Activated naive CD8-positive, alpha-beta T cell treated with anti-CD3 and anti-CD28 coated beads, Interleukin-2, amount 10 ng/mL, durations not matched to agents 7 days and 5 days (primary cell): ENCODE measurements at regions not wholly inside any gene's neighbourhood (a gene's known extent, or its start where the extent isn't known, plus 50 kb on each side); places are given as distances from the start of the nearest gene placed in this dataset.

ENCODE experiments used
- ATAC-seq: fragments of 150-1000 bp; cut with Tn5 transposase; one replicate; pipeline ENCODE4 v1.10.0; 2021; ENCODE audit warnings: low read depth, moderate library complexity
- POLR2A ChIA-PET: fragments of 350-600 bp; sonication (Branson Sonifier 250); formaldehyde crosslinking; loops from one replicate; lab custom pipeline; 2021; ENCODE audit warnings: antibody characterized with exemption; lab: Charles Lee
- DNase-seq: peaks from one replicate; pipeline ENCODE4 v3.0.0; 2021
- H3K27ac Mint-ChIP-seq: one replicate; pipeline ENCODE4 v1.8.0; 2022; ENCODE audit warnings: mild to moderate bottlenecking, mixed read lengths
- H3K27me3 Mint-ChIP-seq: one replicate; pipeline ENCODE4 v1.8.0; 2022; ENCODE audit warnings: mild to moderate bottlenecking, moderate library complexity, mixed read lengths
- H3K36me3 Mint-ChIP-seq: one replicate; pipeline ENCODE4 v1.8.0; 2021; ENCODE audit warnings: mild to moderate bottlenecking, mixed read lengths
- H3K4me1 Mint-ChIP-seq: one replicate; pipeline ENCODE4 v1.8.0; 2021; ENCODE audit warnings: mixed read lengths
- H3K4me3 Mint-ChIP-seq: one replicate; pipeline ENCODE4 v1.8.0; 2022; ENCODE audit warnings: mild to moderate bottlenecking, moderate library complexity, mixed read lengths
- H3K9me3 Mint-ChIP-seq: one replicate; pipeline ENCODE4 v1.8.0; 2021; ENCODE audit warnings: mixed read lengths

- Mint-ChIP-seq H3K4me1 (no peaks in the 10 kb centered on the region), H3K27ac (no peak overlapping the region), H3K9me3 (peaks cover 17% of the 10 kb centered on the region), H3K4me3 (no peak overlapping the region), H3K36me3 (no peaks in the 10 kb centered on the region), H3K27me3 (peaks cover 2% of the 10 kb centered on the region)
- no peak for ATAC-seq
- POLR2A ChIA-PET, result no interaction called here
- DNase-seq, result no peak
Observed at GRCh38 chr3:160143482-160143881, 81.7 kb upstream of the C3orf80 start.

- POLR2A ChIA-PET, result no interaction called here
- H3K4me1 Mint-ChIP-seq, result no peaks in the 10 kb centered on the region
Observed at GRCh38 chr3:160150066-160150465, 75.2 kb upstream of the C3orf80 start.

GRCh38 chr3:160150525-160150924 lies 74.7 kb upstream of the C3orf80 start:
- no peaks in the 10 kb centered on the region for H3K36me3 Mint-ChIP-seq
- H3K9me3 Mint-ChIP-seq, result peaks cover 4% of the 10 kb centered on the region
- POLR2A ChIA-PET, result no interaction called here
- H3K27me3 Mint-ChIP-seq, result peaks cover 3% of the 10 kb centered on the region
- DNase-seq (no peak), ATAC-seq (no peak)
- H3K4me3 Mint-ChIP-seq, result no peak overlapping the region
- H3K4me1 Mint-ChIP-seq, result no peaks in the 10 kb centered on the region
- H3K27ac Mint-ChIP-seq, result no peak overlapping the region

More at GRCh38 chr3:160150066-160150465, 75.2 kb upstream of the C3orf80 start:
- DNase-seq (no peak), ATAC-seq (no peak)
- Mint-ChIP-seq H3K36me3 (no peaks in the 10 kb centered on the region), H3K27ac (no peak overlapping the region), H3K27me3 (peaks cover 3% of the 10 kb centered on the region), H3K4me3 (no peak overlapping the region), H3K9me3 (peaks cover 4% of the 10 kb centered on the region)

GRCh38 chr3:160152638-160153037 lies 72.6 kb upstream of the C3orf80 start:
- peaks cover 3% of the 10 kb centered on the region for H3K27me3 Mint-ChIP-seq
- no peak overlapping the region for H3K27ac Mint-ChIP-seq
- peaks cover 1% of the 10 kb centered on the region for H3K9me3 Mint-ChIP-seq
- POLR2A ChIA-PET, result no interaction called here
- DNase-seq, result no peak
- no peaks in the 10 kb centered on the region for H3K36me3 Mint-ChIP-seq
- no peak for ATAC-seq
- no peak overlapping the region for H3K4me3 Mint-ChIP-seq
- no peaks in the 10 kb centered on the region for H3K4me1 Mint-ChIP-seq

GRCh38 chr3:160154033-160154432 lies 71.2 kb upstream of the C3orf80 start:
- H3K27me3 Mint-ChIP-seq, result peaks cover 3% of the 10 kb centered on the region
- DNase-seq, result no peak
- H3K9me3 Mint-ChIP-seq, result no peaks in the 10 kb centered on the region
- POLR2A ChIA-PET, result no interaction called here
- no peaks in the 10 kb centered on the region for H3K4me1 Mint-ChIP-seq
- no peak overlapping the region for H3K4me3 Mint-ChIP-seq
- no peak for ATAC-seq
- H3K36me3 Mint-ChIP-seq, result no peaks in the 10 kb centered on the region
- no peak overlapping the region for H3K27ac Mint-ChIP-seq

GRCh38 chr3:160154596-160154995 lies 70.6 kb upstream of the C3orf80 start:
- no peaks in the 10 kb centered on the region for H3K36me3 Mint-ChIP-seq
- H3K27me3 Mint-ChIP-seq, result peaks cover 4% of the 10 kb centered on the region
- no peak for DNase-seq
- POLR2A ChIA-PET, result no interaction called here
- H3K4me3 Mint-ChIP-seq, result no peak overlapping the region
- no peaks in the 10 kb centered on the region for H3K4me1 Mint-ChIP-seq
- no peak for ATAC-seq
- no peaks in the 10 kb centered on the region for H3K9me3 Mint-ChIP-seq
- no peak overlapping the region for H3K27ac Mint-ChIP-seq

GRCh38 chr3:160157321-160157720 lies 67.9 kb upstream of the C3orf80 start:
- Mint-ChIP-seq H3K4me3 (no peak overlapping the region), H3K27ac (no peak overlapping the region), H3K9me3 (no peaks in the 10 kb centered on the region), H3K27me3 (peaks cover 4% of the 10 kb centered on the region), H3K4me1 (no peaks in the 10 kb centered on the region), H3K36me3 (no peaks in the 10 kb centered on the region)
- ATAC-seq, result no peak
- POLR2A ChIA-PET, result no interaction called here
- no peak for DNase-seq

GRCh38 chr3:160159341-160159740 lies 65.9 kb upstream of the C3orf80 start:
- no peaks in the 10 kb centered on the region for H3K9me3 Mint-ChIP-seq
- H3K27me3 Mint-ChIP-seq, result peaks cover 8% of the 10 kb centered on the region
- no peak overlapping the region for H3K27ac Mint-ChIP-seq
- H3K4me1 Mint-ChIP-seq, result no peaks in the 10 kb centered on the region
- DNase-seq, result no peak
- POLR2A ChIA-PET, result no interaction called here
- ATAC-seq, result no peak
- H3K4me3 Mint-ChIP-seq, result no peak overlapping the region
- H3K36me3 Mint-ChIP-seq, result no peaks in the 10 kb centered on the region

- POLR2A ChIA-PET, result no interaction called here
Observed at GRCh38 chr3:160159806-160160205, 65.4 kb upstream of the C3orf80 start.

GRCh38 chr3:160161921-160162320 lies 63.3 kb upstream of the C3orf80 start:
- H3K27ac Mint-ChIP-seq, result no peak overlapping the region

More at GRCh38 chr3:160159806-160160205, 65.4 kb upstream of the C3orf80 start:
- Mint-ChIP-seq H3K4me3 (no peak overlapping the region), H3K4me1 (no peaks in the 10 kb centered on the region), H3K9me3 (no peaks in the 10 kb centered on the region), H3K27me3 (peaks cover 8% of the 10 kb centered on the region), H3K36me3 (no peaks in the 10 kb centered on the region), H3K27ac (no peak overlapping the region)
- no peak for DNase-seq
- ATAC-seq, result no peak

GRCh38 chr3:160162440-160162839 lies 62.8 kb upstream of the C3orf80 start:
- POLR2A ChIA-PET, result no interaction called here
- DNase-seq (no peak), ATAC-seq (no peak)
- Mint-ChIP-seq H3K36me3 (no peaks in the 10 kb centered on the region), H3K9me3 (no peaks in the 10 kb centered on the region), H3K27me3 (peaks cover 12% of the 10 kb centered on the region), H3K27ac (no peak overlapping the region), H3K4me3 (no peak overlapping the region), H3K4me1 (no peaks in the 10 kb centered on the region)

More at GRCh38 chr3:160161921-160162320, 63.3 kb upstream of the C3orf80 start:
- Mint-ChIP-seq H3K27me3 (peaks cover 12% of the 10 kb centered on the region), H3K4me3 (no peak overlapping the region), H3K36me3 (no peaks in the 10 kb centered on the region), H3K4me1 (no peaks in the 10 kb centered on the region), H3K9me3 (no peaks in the 10 kb centered on the region)
- DNase-seq (no peak), ATAC-seq (no peak)
- POLR2A ChIA-PET, result no interaction called here

GRCh38 chr3:160163229-160163878 lies 61.9 kb upstream of the C3orf80 start:
- H3K9me3 Mint-ChIP-seq, result no peaks in the 10 kb centered on the region
- peaks cover 14% of the 10 kb centered on the region for H3K27me3 Mint-ChIP-seq
- no peaks in the 10 kb centered on the region for H3K4me1 Mint-ChIP-seq
- no peaks in the 10 kb centered on the region for H3K36me3 Mint-ChIP-seq
- DNase-seq (no peak), ATAC-seq (no peak)
- POLR2A ChIA-PET, result no interaction called here
- H3K27ac Mint-ChIP-seq, result no peak overlapping the region
- H3K4me3 Mint-ChIP-seq, result no peak overlapping the region

- H3K36me3 Mint-ChIP-seq, result no peaks in the 10 kb centered on the region
- POLR2A ChIA-PET, result no interaction called here
Observed at GRCh38 chr3:160168246-160168645, 57.0 kb upstream of the C3orf80 start.

GRCh38 chr3:160169139-160169976 lies 55.9 kb upstream of the C3orf80 start:
- H3K4me1 Mint-ChIP-seq, result peaks cover 15% of the 10 kb centered on the region
- no peak overlapping the region for H3K4me3 Mint-ChIP-seq
- no peaks in the 10 kb centered on the region for H3K9me3 Mint-ChIP-seq
- no peak for ATAC-seq
- POLR2A ChIA-PET, result no interaction called here
- H3K27me3 Mint-ChIP-seq, result peaks cover 18% of the 10 kb centered on the region
- no peak for DNase-seq
- H3K27ac Mint-ChIP-seq, result no peak overlapping the region
- no peaks in the 10 kb centered on the region for H3K36me3 Mint-ChIP-seq

More at GRCh38 chr3:160168246-160168645, 57.0 kb upstream of the C3orf80 start:
- no peak overlapping the region for H3K4me3 Mint-ChIP-seq
- ATAC-seq (no peak), DNase-seq (no peak)
- no peak overlapping the region for H3K27ac Mint-ChIP-seq
- H3K4me1 Mint-ChIP-seq, result peaks cover 15% of the 10 kb centered on the region
- H3K9me3 Mint-ChIP-seq, result no peaks in the 10 kb centered on the region
- peaks cover 20% of the 10 kb centered on the region for H3K27me3 Mint-ChIP-seq
